ENCODE measurements at regions not wholly inside any gene's neighbourhood (a gene's known extent, or its start where the extent isn't known, plus 50 kb on each side); places are given as distances from the start of the nearest gene placed in this dataset.

- TF ChIP-seq EZH2 (IDR thresholded peaks at IDR 0.05; ENCODE audit: low read length): no peak
- TF ChIP-seq CTCF (optimal IDR thresholded peaks at IDR 0.05 in 1 of 3, IDR thresholded peaks at IDR 0.05 in 1 of 3, conservative IDR thresholded peaks at IDR 0.05 in 1 of 3; ENCODE audit: extremely low read depth in 1 of 3, insufficient read depth in 2 of 3, low read length in 3 of 3): no peak
- no peak overlapping the region for H3K4me2 ChIP-seq (ENCODE audit: control insufficient read depth, extremely low read depth, insufficient read depth, low read depth, low read length)
- FAIRE-seq: no peak
Measured at GRCh38 chr5:18095061-18095460, 460.8 kb downstream of the TAF11L14 start.

GRCh38 chr5:18097817-18098216 lies 463.6 kb downstream of the TAF11L14 start:
- TF ChIP-seq CTCF (optimal IDR thresholded peaks at IDR 0.05 in 1 of 3, IDR thresholded peaks at IDR 0.05 in 1 of 3, conservative IDR thresholded peaks at IDR 0.05 in 1 of 3; ENCODE audit: extremely low read depth in 1 of 3, insufficient read depth in 2 of 3, low read length in 3 of 3): no peak
- TF ChIP-seq EZH2 (IDR thresholded peaks at IDR 0.05; ENCODE audit: low read length): no peak
- Histone ChIP-seq H3K36me3 (ENCODE audit: control insufficient read depth in 2 of 2, extremely low read depth in 1 of 2, insufficient read depth in 2 of 2, low read length in 2 of 2) (no peaks in the 10 kb centered on the region), H3K27me3 (ENCODE audit: control insufficient read depth, extremely low read depth, insufficient read depth, low read length) (no peaks in the 10 kb centered on the region), H3K4me3 (ENCODE audit: control insufficient read depth in 2 of 3, extremely low read depth in 1 of 3, insufficient read depth in 2 of 3, low read depth in 1 of 3, low read length in 3 of 3) (no peak overlapping the region), H4K20me1 (ENCODE audit: control insufficient read depth, extremely low read depth, insufficient read depth, low read length) (no peaks in the 10 kb centered on the region), H3K79me2 (ENCODE audit: control insufficient read depth, insufficient read depth, low read length) (no peaks in the 10 kb centered on the region), H3K9me1 (ENCODE audit: control insufficient read depth, extremely low read depth, insufficient read depth, low read length) (no peaks in the 10 kb centered on the region), H3K9ac (ENCODE audit: control insufficient read depth, extremely low read depth, insufficient read depth, low read length) (no peak overlapping the region), H3K9me3 (ENCODE audit: control insufficient read depth, low read depth, low read length) (no peaks in the 10 kb centered on the region), H3K4me1 (ENCODE audit: control insufficient read depth, extremely low read depth, insufficient read depth, low read length) (no peaks in the 10 kb centered on the region), H3K27ac (ENCODE audit: control insufficient read depth, insufficient read depth, low read length) (no peak overlapping the region), H2AFZ (ENCODE audit: control insufficient read depth, low read length) (no peak overlapping the region), H3K4me2 (ENCODE audit: control insufficient read depth, extremely low read depth, insufficient read depth, low read depth, low read length) (no peak overlapping the region)
- dilution Hi-C loops (cut with MboI; ENCODE audit: extremely low pct_ligation_motif_present, low sequenced_read_pairs): no loop called here
- no peak for FAIRE-seq
- DNase-seq (ENCODE audit: low read depth, low spot score): no peak

More at GRCh38 chr5:18095061-18095460, 460.8 kb downstream of the TAF11L14 start:
- H4K20me1 ChIP-seq (ENCODE audit: control insufficient read depth, extremely low read depth, insufficient read depth, low read length): no peaks in the 10 kb centered on the region
- no peaks in the 10 kb centered on the region for H3K36me3 ChIP-seq (ENCODE audit: control insufficient read depth in 2 of 2, extremely low read depth in 1 of 2, insufficient read depth in 2 of 2, low read length in 2 of 2)
- DNase-seq (ENCODE audit: low read depth, low spot score): no peak
- H3K9me3 ChIP-seq (ENCODE audit: control insufficient read depth, low read depth, low read length): no peaks in the 10 kb centered on the region
- no peak overlapping the region for H3K27ac ChIP-seq (ENCODE audit: control insufficient read depth, insufficient read depth, low read length)
- no peaks in the 10 kb centered on the region for H3K27me3 ChIP-seq (ENCODE audit: control insufficient read depth, extremely low read depth, insufficient read depth, low read length)
- no peak overlapping the region for H3K4me3 ChIP-seq (ENCODE audit: control insufficient read depth in 2 of 3, extremely low read depth in 1 of 3, insufficient read depth in 2 of 3, low read depth in 1 of 3, low read length in 3 of 3)
- no peak overlapping the region for H3K9ac ChIP-seq (ENCODE audit: control insufficient read depth, extremely low read depth, insufficient read depth, low read length)
- no peaks in the 10 kb centered on the region for H3K4me1 ChIP-seq (ENCODE audit: control insufficient read depth, extremely low read depth, insufficient read depth, low read length)
- H2AFZ ChIP-seq (ENCODE audit: control insufficient read depth, low read length): no peak overlapping the region
- dilution Hi-C loops (cut with MboI; ENCODE audit: extremely low pct_ligation_motif_present, low sequenced_read_pairs): no loop called here
- H3K79me2 ChIP-seq (ENCODE audit: control insufficient read depth, insufficient read depth, low read length): no peaks in the 10 kb centered on the region
- no peaks in the 10 kb centered on the region for H3K9me1 ChIP-seq (ENCODE audit: control insufficient read depth, extremely low read depth, insufficient read depth, low read length)
